Stimulated activated CD4-positive, alpha-beta T cell treated with anti-CD3 and anti-CD28 coated beads, TNF-alpha, amount 100 ng/mL, for 48 hours (primary cell): ENCODE measurements at regions not wholly inside any gene's neighbourhood (a gene's known extent, or its start where the extent isn't known, plus 50 kb on each side); places are given as distances from the start of the nearest gene placed in this dataset.
"Not testable (repeated sequence)": the region's sequence is repeated elsewhere in the genome, so short reads cannot be mapped to it uniquely, and the experiment has no call there.

ENCODE experiments used
- DNase-seq, 3 donors: peaks; one replicate each; pipeline ENCODE4 v3.0.0-alpha.2; 2020; ENCODE audit warnings: low read depth in 3 of 3

DNA sequence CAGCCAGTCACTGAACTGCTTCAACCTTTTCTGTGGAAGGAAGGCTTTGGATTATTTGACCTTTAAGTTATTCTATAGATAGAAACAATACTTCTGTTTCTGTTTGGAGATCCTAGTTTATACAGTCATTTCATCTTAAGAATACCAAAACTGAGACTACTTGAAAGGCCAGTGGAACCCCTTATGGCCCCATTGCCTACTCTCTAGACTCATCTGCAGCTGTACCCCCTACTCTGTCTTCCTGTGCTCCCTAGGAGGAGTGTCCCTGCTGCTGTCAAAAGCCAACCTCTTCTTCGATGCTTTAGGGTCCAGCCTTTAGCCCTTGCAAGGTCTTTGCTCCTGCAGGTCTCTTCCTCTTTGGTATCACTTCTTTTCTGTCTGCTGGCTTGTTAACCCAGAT lies 169.6 kb downstream of the EDEM1 start:
- no peak for DNase-seq

DNA sequence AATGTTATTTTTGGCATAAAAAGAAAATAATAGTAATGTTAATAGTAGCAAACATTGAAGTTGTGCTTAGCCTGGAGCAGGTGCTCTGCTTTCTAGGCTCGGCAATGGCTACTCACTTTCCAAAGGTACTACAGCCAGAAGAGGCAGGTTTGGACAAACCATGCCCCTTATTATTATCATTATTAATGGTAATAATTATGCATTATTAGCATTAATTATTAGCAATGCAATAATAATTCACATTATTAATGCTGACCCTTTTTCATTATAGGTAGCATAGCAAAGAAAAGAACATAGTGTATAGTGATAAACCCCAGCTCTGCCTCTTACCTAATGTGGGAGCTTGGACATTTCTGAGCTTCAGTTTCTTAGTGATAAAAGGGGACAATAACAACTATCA lies 171.4 kb downstream of the EDEM1 start:
- no peak for DNase-seq

GRCh38 chr3:5360453-5360852 lies 172.9 kb downstream of the EDEM1 start:
- DNase-seq = no peak

- DNase-seq = no peak
Observed at GRCh38 chr3:5366746-5367145, 179.2 kb downstream of the EDEM1 start.

DNA sequence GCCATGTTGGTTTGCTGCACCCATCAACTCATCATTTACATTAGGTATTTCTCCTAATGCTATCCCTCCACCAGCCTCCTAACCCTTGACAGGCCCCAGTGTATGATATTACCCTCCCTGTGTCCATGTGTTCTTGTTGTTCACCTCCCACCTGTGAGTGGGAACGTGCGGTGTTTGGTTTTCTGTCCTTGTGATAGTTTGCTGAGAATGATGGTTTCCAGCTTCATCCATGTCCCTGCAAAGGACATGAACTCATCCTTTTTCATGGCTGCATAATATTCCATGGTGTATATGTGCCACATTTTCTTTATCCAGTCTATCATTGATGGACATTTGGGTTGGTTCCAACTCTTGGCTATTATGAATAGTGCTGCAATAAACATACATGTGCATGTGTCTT lies 184.0 kb downstream of the EDEM1 start:
- not testable (repeated sequence) for DNase-seq

DNA sequence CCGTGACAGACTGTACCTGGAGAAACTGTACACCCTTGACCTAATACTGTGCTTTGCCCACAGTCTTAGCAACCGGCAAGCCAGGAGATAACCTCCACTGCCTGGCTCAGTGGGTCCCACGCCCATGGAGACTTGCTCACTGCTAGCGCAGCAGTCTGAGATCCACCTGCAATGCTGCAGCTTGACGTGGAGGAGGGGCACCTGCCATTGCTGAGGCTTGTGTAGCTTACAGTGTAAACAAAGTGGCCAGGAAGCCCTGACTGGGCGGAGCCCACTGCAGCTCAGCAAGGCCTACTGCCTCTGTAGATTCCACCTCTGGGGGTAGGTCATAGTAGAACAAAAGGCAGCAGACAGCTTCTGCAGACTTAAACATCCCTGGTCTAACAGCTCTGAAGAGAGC lies 189.3 kb downstream of the EDEM1 start:
- DNase-seq = no peak

DNA sequence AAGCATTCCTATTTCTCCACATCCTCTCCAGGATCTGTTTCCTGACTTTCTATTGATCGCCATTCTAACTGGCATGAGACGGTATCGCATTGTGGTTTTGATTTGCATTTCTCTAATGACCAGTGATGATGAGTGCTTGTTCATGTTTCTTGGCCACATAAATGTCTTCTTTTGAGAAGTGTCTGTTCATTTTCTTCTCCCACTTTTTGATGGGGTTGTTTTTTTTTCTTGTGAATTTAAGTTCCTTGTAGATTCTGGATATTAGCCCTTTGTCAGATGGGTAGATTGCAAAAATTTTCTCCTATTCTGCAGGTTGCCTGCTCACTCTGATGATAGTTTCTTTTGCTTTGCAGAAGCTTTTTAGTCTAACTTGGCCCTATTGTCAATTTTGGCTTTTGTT lies 191.8 kb downstream of the EDEM1 start:
- not testable (repeated sequence) for DNase-seq

DNA sequence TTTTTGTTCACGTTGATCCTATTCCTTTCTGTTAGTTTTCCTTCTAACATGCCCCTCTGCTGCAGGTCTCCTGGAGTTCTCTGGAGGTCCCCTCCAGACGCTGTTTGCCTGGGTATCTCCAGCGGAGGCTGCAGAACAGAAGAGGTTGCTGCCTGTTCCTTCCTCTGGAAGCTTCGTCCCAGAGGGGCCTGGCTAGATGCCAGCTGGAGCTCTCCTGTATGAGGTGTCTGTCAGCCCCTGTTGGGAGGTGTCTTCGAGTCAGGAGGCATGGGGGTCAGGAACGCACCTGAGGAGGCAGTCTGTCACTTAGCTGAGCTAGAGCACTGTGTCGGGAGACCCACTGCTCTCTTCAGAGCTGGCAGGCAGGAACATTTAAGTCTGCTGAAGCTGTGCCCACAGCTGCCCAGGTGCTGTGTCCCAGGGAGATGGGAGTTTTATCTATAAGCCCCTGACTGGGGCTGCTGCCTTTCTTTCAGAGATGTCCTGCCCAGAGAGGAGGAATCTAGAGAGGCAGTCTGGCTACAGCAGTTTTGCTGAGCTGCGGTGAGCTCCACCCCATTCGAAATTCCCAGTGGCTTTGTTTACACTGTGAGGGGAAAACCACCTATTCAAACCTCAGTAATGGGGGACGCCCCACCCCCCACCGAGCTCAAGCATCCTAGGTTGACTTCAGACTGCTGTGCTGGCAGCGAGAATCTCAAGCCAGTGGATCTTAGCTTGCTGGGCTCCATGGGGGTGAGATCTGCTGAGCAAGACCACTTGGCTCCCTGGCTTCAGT lies 196.2 kb downstream of the EDEM1 start:
- not testable (repeated sequence) for DNase-seq

GRCh38 chr3:5384557-5385236 lies 197.2 kb downstream of the EDEM1 start:
- DNase-seq = no peak

DNA sequence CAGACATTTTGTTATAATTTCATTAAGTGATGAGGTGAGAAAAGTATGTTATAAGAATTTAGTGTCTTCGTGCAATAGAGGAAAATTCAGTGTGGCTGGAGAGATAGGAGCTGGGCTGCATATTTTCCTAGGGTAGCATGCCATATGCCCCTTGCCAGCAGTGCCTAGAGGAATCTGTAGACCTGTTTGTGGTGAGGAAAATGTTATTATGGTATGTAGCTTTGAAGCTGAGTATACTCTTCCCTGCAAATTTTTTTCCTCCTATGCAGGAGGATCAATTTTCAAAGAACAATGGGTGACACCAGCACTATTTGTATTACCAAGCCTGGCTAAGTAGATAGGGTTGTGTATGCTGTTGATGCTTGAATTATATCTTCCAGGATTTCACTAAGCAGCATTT lies 200.6 kb downstream of the EDEM1 start:
- DNase-seq = no peak

DNA sequence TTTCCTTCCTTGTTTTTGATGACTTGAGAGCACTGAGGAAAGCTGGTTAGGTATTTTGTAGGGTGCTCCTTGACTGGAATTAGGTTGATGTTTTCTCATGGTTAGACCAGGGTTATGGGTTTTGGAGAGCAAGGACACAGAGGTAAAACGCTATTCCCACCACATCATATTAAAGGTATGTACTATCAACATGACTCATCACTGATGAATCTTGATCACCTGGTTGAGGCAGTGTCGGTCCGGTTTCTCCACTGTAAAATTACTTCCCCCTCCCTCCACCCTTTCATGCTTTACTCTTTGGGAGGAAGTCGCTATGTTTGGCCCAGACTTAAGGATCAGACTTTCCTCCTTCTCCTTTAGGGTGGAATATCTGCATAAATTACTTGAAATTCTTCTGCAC lies 201.6 kb downstream of the EDEM1 start:
- no peak for DNase-seq

DNA sequence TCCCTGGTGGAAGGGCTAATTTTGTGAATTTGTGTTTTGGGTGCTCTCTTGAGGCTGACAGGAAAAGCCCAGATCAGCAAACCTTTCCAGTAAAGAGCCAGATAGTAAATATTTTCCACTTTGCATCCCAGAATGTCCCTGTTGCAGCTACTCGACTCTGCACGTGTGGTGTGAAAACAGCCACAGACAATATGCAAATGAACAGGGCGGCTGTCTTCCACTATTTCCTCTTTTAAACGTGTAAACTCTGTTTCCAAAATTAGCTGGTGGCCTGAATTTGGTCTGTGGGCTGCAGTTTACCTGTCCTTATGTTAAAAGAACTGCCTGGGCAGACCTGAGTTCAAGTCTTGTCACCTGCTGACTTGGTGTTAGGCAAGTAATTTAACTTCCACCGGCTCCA lies 202.7 kb downstream of the EDEM1 start:
- no peak for DNase-seq

GRCh38 chr3:5390936-5391625 lies 203.6 kb downstream of the EDEM1 start:
- DNase-seq = no peak

- DNase-seq = no peak
Observed at GRCh38 chr3:5401002-5401401, 213.5 kb downstream of the EDEM1 start.

DNA sequence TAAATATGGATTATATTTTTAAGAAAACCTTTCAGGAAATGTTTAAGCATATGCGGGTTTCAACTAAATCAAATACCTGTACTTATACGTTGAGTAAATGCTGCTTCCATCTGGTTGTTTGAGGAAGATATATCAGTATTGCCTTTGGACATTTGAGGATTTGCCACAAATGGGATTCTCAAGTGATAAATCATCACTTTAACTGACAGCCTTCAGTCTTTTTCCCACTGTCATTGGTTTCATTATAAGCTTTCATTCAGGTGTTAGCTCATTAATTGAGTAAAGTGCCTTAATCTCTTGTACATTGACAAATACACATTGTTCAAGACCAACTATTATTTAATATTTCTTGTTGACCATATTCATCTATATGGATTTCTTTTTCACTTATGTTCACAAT lies 217.2 kb downstream of the EDEM1 start:
- DNase-seq = no peak

GRCh38 chr3:5411786-5412185 lies 224.3 kb downstream of the EDEM1 start:
- no peak for DNase-seq

DNA sequence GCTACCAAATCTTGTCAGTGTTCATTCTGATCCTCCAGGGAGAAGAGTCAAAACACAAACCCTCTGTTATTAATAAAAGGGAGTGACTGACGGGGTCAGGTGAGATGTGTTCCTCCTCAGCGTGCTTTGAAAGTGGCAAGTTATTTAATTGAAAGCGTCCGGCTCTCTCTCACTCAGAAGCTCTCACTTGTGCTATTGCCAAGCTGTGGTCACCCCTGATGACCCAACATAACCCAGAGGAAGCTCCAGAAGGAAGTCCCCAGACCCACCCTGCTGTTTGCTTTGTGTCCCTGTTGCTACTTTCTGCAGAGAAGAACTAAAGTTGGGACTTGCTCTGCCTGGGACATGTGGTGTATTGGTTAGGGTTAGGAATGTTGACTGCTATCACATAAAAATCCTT lies 235.6 kb downstream of the EDEM1 start:
- DNase-seq = no peak

DNA sequence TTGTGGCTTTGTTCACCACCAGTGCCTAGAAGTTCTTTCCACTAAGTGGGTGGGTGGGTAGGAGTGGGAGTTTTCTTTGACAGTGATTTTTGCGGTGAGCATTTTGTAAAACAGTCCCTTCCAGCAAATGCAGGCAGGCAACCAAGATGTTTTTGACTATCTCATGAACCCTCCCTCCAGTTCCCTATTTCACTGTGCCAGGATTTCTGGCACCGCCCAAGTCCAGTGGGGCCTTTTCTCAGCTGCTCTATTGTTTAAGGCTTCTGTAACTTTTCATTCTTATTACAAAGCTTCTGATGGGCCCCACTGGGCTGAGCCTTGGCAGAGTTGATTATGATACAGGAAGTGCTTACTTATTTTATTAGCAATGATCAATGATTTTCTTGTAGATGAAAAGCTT lies 236.0 kb downstream of the EDEM1 start:
- no peak for DNase-seq

DNA sequence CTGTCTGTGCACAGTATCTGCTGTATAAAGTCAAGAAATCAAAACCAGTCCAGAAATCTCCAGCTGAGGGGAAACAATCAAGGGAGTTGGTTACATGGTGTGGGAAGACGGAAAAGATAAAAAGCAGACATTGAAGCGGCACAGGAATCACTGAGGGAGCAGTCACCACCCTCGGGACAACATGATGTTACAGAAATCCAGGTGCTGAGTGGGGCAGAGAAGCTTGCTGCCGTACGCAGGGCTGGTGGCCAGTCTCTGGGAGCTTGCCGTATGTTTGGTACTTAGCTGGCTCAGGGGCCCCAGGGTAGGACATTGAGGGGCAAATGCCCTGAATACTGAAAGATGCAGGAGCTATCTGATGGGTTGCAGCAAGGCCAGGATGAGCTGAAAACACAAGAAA lies 237.9 kb downstream of the EDEM1 start:
- DNase-seq = no peak

DNA sequence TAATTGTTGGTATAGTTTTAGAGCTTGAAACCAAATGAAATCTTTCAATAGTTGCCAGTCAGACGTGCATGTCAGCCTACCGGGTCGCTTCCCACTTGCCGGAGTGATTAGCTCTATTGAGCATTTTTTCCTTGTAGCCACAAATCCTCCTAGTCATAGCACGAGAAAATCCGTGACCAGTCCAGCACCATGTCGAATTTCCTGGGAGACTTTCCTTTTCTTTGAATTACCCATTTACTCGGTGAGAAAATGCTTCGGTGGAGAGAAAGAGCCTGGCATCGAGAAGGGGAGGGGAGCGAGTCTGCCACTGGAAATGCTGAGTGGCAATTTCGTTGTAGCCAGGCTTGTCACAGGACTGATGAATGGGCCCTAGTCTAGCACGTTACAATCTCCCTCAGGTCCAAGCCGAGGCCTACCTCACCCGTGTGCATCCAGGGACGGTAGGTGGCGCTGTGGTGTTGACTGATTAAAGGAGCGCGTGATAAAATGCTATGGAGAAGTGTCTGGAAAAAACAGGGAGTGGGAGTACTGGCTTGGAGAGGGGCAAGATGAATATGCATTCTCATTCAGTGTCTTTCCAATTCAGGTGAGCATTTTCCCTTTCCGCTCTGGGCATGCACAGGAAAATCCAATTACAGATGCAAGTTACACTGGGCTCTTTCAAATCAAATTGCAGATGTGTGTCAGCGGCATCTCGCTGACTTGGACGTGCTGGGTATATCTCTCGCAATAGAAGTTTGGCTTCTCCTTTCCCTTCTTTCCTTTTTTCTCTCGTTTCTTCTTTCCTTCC lies 238.8 kb downstream of the EDEM1 start:
- DNase-seq = peak; percentile 41 to 74 (median 55)

- DNase-seq = no peak
Observed at GRCh38 chr3:5427021-5427420, 239.5 kb downstream of the EDEM1 start.

DNA sequence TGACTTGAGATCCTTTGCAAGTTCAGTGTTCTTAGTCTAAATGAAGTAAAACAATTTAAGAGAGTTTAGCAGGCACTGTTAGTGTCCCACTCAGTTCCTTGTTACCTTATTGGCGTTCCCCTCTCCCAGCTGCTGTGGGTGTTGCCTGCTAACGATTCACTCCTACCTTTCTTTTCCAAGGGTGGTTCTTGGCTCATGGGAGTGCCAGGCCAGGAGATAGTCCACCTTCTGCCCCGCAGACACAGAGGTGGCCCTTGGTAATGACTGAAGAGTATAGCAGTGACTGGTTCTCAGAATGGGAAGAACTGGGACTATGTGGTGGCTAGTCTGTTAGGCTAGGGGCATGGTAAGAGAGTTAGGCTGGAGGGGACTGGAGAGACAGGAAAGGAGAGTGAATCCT lies 240.4 kb downstream of the EDEM1 start:
- DNase-seq = no peak
